ENCODE measurements at regions not wholly inside any gene's neighbourhood (a gene's known extent, or its start where the extent isn't known, plus 50 kb on each side); places are given as distances from the start of the nearest gene placed in this dataset.

DNA sequence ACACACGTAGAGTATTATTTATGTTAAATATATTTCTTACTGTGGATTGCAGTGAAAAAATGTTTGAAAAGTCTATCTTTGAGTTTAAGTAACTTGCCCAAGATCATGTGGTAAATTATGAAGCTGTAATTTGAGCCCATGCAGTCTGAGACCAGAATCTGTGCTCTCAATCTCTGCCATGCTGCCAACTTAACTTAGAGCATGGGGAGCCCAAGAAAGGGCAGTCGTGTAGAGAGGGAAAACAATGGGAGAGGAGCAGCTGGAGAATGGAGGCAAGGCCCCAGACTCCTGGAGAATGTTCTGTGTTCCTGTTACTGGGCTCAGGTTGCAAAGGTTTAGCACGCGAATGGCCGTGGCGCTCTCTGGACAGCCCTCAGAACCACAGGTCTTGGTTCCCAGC is 311.6 kb upstream of the RASGRP1 start:
- intact Hi-C loops (cut with DNase I) = no loop called here
- DNase-seq (no peak), ATAC-seq (no peak)
- Histone ChIP-seq H3K27me3 (ENCODE audit: insufficient read depth in 3 of 3, low read length in 2 of 3) (no peaks in the 10 kb centered on the region), H3K9me3 (no peaks in the 10 kb centered on the region), H3K4me3 (no peak overlapping the region), H3K36me3 (ENCODE audit: insufficient read depth in 1 of 2, low read depth in 1 of 2) (no peaks in the 10 kb centered on the region), H3K4me1 (no peaks in the 10 kb centered on the region), H3K27ac (no peak overlapping the region)
- TF ChIP-seq CTCF (IDR thresholded peaks at IDR 0.05) = no peak
- WGBS, 3 donors = 68 to 77% (median 71%) methylated on average over 6 of the region's 6 CpGs

DNA sequence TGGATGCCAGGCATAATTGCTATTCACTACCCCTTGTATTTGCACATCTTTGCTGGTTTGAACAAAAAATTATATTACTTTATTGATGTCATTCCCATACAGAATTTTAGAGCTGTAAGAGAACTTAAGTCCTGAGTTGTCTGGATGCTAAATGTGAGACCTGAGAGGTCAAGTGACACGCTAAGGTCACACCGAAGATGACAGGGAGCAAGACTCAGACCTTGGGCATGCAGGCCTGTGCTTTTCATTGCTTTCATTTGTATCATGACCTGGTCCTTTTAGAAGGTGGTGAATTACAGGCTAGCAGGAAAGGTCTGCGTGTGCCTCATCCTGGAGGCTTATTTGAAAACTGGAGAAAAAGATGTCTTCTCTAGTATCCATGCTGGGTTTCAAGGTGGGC is 312.0 kb upstream of the RASGRP1 start:
- intact Hi-C loops (cut with DNase I) = no loop called here
- TF ChIP-seq CTCF (IDR thresholded peaks at IDR 0.05) = no peak
- H3K9me3 ChIP-seq = no peaks in the 10 kb centered on the region
- 89 to 98% (median 93%) methylated on average over 3 of the region's 3 CpGs for WGBS, 3 donors
- no peaks in the 10 kb centered on the region for H3K36me3 ChIP-seq (ENCODE audit: insufficient read depth in 1 of 2, low read depth in 1 of 2)
- ATAC-seq (no peak), DNase-seq (no peak)
- H3K4me3 ChIP-seq = no peak overlapping the region
- H3K27ac ChIP-seq = no peak overlapping the region
- H3K4me1 ChIP-seq = no peaks in the 10 kb centered on the region
- no peaks in the 10 kb centered on the region for H3K27me3 ChIP-seq (ENCODE audit: insufficient read depth in 3 of 3, low read length in 2 of 3)

DNA sequence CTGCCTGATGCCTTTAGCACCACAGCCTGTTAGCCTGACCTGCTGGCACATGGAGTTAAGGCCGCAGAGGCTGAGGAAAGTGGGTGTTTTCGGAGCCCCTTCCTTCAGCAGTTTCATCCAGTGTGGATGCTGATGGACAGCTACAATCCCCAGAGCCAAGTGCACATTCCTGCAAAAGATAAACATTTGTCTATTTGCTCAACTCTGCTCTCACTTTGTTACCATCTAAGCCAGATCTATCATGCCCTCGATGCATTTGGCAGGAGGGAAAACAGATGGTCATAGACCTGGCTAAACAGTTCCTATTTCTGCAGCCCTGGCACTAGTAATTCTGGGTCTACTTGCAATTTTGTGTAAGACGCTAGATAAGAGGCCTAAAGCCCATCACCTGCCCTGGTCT is 312.9 kb upstream of the RASGRP1 start:
- Histone ChIP-seq H3K36me3 (ENCODE audit: insufficient read depth in 1 of 2, low read depth in 1 of 2) (no peaks in the 10 kb centered on the region), H3K27ac (no peak overlapping the region), H3K27me3 (ENCODE audit: insufficient read depth in 3 of 3, low read length in 2 of 3) (no peaks in the 10 kb centered on the region), H3K9me3 (no peaks in the 10 kb centered on the region), H3K4me1 (no peaks in the 10 kb centered on the region), H3K4me3 (no peak overlapping the region)
- no peak for TF ChIP-seq CTCF (IDR thresholded peaks at IDR 0.05)
- intact Hi-C loops (cut with DNase I) = no loop called here
- DNase-seq (no peak), ATAC-seq (no peak)
- WGBS, 3 donors = 44 to 62% (median 55%) methylated on average over 4 of the region's 4 CpGs

DNA sequence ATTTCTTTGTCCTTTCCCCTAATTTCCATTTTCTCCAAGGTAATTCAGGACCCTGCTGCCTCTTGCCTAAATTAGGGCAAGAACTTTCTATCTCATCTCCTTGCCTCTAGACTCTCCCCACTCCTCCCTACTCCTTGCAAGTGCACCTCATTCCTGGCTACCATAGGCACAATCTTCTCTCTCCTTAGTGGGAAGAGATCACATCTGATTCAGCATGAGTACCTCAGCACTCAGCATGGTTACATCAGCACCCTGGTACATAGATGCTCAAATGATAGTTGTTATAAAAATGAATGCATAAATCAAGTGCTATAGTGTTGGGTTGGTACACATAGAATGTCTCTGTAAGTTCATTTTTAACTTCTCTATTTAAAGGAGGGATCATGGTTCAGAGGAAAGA is 313.4 kb upstream of the RASGRP1 start:
- H3K27ac ChIP-seq = no peak overlapping the region
- no peaks in the 10 kb centered on the region for H3K9me3 ChIP-seq
- no peak for ATAC-seq
- H3K36me3 ChIP-seq (ENCODE audit: insufficient read depth in 1 of 2, low read depth in 1 of 2) = no peaks in the 10 kb centered on the region
- H3K27me3 ChIP-seq (ENCODE audit: insufficient read depth in 3 of 3, low read length in 2 of 3) = no peaks in the 10 kb centered on the region
- no peaks in the 10 kb centered on the region for H3K4me1 ChIP-seq
- no peak for TF ChIP-seq CTCF (IDR thresholded peaks at IDR 0.05)
- H3K4me3 ChIP-seq = no peak overlapping the region
- no peak for DNase-seq
- intact Hi-C loops (cut with DNase I) = no loop called here

GRCh38 chr15:38878926-38879325 is 314.3 kb upstream of the RASGRP1 start:
- no peaks in the 10 kb centered on the region for H3K9me3 ChIP-seq
- no peak for DNase-seq
- ATAC-seq = no peak
- no peaks in the 10 kb centered on the region for H3K36me3 ChIP-seq (ENCODE audit: insufficient read depth in 1 of 2, low read depth in 1 of 2)
- no peak overlapping the region for H3K4me3 ChIP-seq
- no peaks in the 10 kb centered on the region for H3K27me3 ChIP-seq (ENCODE audit: insufficient read depth in 3 of 3, low read length in 2 of 3)
- H3K4me1 ChIP-seq = no peaks in the 10 kb centered on the region
- TF ChIP-seq CTCF (IDR thresholded peaks at IDR 0.05) = no peak
- intact Hi-C loops (cut with DNase I) = no loop called here
- no peak overlapping the region for H3K27ac ChIP-seq
- WGBS, 3 donors = 38 to 63% (median 41%) methylated on average over 2 of the region's 2 CpGs
